HK-2 (cell line): ENCODE measurements at regions not wholly inside any gene's neighbourhood (a gene's known extent, or its start where the extent isn't known, plus 50 kb on each side); places are given as distances from the start of the nearest gene placed in this dataset.
"Not testable (repeated sequence)": the region's sequence is repeated elsewhere in the genome, so short reads cannot be mapped to it uniquely, and the experiment has no call there.

Experiments used
- DNase-seq: peaks from one replicate; pipeline ENCODE4 v3.0.0-alpha.2; 2018; ENCODE audit not compliant: unreplicated experiment

DNA sequence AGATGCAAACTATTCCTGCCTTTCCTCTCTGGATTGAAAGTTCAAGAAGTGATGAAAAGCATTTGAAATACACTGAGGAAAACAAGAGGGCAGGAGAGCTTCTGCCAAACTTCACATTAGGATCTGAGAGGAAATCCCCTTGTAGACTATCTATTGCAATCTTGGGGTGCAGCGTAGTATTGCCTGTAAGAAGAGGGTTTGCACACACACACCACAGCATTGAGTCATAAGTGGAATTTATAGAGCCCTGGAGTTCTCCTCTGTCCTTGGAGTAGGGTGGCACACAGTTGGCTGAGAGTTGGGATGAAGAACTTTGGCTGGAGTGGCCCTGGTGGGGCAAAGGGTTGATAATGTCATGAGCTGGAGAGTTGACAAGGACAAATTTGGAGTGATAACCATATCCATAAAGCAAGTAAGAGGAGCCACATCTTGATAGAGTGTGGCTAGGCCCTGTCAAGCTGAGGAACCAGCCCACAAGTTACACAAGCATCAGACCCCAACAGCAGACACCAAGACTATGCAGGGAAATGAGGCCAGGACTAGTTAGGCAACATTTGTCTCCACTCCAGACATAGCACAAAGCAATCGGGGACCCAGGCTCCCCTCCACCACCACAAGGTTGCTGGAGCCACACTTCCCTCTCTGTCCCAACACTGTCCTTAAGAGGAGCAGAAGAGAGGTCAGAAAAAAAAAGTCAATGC lies 520.9 kb downstream of the KLF5 start:
- no peak for DNase-seq

DNA sequence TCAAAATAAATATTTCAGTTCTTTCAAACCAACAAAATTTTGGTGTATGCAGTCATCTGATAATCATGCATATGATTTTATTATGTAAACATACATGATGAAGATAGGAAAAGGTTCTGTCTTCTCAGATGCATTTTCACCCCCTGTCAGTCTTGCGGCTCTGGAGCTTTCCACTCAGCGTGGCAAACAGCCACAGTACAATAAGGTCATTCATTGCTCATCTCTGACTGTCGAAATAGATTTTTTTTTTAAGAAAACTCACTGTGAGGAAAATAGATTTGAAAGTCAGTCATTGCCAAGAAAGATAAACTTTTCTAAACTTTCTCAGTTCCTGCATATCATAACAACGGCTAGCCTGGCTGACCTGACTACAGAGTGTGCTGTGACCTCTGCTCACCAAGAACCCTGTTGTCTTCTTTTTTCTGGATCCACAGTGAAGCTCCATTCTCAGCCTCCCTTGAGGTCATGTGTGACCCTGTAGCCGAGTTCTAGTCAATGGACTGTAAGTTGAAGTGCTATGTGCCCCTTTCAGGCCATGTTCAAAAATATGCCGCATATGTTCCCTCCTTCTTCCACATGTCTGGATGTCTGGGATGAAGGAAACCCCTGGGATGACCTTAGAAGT lies 519.6 kb downstream of the KLF5 start:
- no peak for DNase-seq

DNA sequence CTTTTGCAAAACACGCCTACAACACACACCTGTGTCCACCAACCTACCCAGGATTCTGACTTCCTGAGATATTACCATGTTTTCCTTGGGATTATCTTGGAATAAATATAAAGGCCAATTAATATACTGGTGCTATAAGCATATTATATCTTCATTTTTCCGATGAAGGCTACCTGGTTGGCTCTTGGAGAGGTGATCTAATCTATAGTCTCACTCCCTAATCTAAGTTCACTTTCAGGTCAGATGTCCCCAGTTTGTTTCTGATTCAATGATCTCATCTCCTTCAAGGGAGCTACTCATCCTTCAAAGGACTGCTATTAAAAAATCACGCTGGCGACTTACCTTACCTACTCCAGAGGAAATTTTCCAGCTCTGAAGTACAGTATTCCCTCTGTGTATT lies 517.5 kb downstream of the KLF5 start:
- DNase-seq, result no peak

DNA sequence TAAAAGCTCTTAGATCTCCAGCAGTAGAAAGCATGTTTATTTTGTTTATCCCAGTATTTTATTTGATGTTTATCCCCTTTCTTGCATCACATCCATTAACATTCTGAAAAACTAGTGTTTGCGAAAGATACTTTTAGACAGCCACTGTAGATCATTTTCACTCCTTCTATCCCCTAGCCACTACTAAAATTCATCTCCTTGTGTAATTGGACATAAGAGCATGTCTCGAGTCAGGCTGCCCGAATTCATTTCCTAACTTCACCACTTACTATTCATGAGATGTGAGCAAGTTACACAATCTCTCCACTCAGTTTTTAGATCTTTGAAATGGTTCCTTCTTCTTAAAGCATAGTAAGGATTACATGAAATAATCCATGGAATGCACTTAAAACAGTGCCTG lies 514.0 kb downstream of the KLF5 start:
- no peak for DNase-seq

DNA sequence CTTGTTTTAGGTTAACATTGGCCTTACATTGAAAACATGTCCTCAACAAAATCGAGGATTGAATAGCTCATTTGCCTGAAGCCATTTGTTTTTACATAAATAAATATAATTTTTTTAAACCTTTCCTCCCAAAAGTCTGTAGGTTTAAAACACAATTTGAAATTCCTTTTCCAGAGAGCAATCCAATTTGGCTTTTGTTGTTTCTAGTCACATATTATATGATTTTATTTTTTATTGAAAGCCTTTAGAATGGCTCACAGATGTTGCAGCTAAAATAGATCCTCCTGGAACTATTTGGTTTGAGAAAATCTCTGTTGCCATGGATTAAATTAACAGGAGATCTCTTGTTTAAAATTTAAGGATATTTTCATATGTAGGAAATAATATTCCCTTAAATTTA lies 512.6 kb downstream of the KLF5 start:
- DNase-seq, result no peak

DNA sequence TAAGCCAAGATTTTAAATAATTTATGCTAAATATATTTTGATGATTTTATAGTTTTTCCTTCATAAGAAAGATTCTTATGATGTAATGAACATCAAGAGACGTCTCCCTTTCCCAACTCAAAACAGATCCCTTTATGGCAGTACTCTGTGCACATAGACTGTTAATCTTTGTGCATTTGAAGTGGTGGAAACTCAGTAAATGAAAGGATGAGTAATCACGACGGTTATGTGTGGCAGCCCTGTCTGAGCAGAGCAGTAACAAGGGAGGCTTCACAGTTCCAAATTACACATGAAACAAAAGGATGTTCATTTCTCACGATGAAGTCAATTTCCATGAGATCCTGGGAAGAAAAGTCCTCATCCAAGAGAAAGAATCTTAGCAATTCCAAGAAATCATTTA lies 498.1 kb downstream of the KLF5 start:
- DNase-seq, result no peak

DNA sequence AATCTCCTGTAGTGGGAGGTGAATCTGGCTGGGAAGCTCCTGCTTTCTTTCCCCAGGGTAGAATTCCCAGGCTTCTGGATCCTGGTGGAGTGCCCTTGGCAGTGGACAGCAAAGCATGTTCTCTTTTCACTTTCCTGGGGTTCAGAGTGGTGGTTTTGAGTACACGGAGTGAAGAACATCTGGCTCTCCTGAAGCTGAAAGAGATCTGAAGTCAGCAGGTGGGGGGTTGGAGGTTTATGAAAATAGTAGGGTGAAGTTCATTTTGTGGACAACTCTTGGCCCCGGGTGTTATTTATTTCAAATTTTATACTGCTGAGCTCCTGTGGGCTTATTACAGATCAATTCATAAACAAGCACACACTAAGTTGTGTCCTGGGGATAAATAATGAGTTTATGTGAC lies 497.3 kb downstream of the KLF5 start:
- DNase-seq, result no peak

DNA sequence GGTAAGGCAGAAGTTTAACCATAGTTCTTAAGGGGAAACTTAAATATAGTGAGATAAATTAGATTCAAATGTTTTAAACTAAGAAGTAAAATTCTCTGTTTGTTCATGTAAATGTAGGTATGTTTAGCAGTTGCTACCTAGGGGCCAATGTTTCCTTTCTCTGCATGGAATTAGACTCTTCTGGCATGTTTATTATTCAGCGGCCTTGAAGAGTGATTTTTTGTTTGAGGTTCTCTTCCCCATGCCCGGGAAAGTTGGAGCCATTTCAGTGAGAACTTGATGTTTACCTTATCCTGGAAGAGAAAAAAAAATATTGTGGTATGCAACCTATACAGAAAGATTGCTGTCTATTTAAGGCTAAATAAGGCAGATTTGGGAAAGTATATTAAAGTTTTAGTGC lies 492.9 kb downstream of the KLF5 start:
- DNase-seq, result no peak

DNA sequence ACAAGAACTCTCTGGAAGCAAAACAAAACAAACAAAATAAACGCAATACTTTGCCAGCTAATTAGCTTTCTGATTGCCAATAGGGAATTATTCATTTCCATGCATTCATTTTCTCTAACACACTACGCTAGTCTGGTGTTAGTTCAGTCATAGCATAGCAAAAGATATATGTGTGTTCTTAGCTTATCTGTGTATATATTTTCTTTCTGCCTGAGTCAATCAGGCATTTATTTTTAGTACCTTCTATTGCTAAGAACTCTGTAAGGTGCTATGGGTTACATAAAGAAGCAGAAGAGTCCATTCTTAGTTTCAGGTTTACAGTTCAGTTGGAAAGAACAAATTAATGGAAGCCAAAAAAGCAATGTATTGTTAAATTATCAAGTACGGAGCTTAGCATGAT lies 490.9 kb downstream of the KLF5 start:
- no peak for DNase-seq

DNA sequence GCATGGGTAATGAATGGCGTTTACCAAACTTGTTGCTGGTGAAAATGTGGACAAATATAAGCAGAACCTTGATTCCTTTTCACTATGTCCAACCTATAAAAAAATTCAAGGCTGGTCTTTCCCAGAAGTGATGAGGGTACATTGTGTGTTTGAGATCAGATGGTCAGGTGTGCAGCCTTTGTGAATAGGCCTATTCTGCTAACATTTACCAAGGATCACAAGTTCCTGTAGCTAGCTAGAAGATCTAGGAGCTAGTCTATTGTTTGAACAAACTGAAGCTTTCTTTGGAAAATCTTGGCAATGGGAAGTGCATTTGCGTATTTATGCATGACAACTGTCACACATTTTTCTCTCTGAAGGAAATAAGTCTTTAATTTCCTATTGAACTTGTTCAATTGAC lies 489.6 kb downstream of the KLF5 start:
- DNase-seq, result no peak

DNA sequence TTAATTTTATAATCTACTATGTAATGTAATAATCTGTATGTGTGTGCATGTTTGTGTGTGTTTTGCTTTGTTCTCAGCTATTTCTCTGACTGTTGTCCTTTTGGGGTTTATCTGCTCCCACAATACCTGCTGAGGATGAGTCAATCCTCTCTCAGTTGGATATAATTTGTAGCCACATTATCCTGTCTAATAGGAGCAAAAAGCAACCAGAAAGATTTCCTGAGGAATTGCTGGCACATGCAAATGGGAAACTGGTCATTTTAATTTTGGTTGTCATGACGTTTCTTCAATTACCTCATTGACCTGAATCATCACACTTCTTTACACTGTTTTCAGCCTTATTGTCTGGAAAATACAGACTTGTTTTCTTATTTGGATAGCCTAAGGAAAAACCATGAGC lies 488.4 kb downstream of the KLF5 start:
- no peak for DNase-seq

DNA sequence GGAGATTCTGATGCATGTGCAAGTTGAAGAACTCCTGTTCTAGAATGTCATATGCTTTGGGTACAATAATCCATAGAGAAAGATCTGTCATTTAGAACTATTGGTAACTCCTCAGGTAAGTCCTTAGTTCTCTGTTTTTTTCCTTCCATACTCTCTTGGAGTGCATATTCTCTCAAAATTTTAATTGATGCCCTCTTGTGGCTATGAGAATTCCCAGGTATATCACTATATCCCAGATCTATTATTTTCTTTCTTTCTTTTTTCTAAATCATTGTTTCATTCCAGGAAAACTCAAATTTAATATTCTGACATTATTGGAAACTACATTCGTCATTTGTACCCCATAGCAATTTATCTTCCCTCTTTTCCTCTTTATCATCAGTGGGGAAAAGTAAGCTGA lies 485.4 kb downstream of the KLF5 start:
- no peak for DNase-seq

DNA sequence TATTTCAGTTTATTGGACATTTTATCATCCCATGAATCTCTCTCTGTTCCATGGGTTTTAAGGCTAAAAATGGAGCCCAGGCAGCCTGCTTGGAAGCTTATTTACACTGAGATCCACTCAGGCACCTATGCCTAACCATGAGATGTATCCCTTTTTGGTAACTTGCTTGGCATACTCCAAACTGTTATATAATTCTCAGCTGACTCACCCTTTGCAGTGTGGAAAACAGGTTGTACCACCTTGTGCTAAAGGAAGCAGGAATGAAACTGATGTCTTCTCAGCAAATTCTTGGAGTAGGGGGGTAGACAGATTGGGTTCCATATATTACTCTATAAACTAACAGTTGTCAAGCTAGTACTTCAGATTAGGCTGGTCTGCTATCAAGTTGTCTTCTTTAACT lies 483.6 kb downstream of the KLF5 start:
- DNase-seq, result no peak

DNA sequence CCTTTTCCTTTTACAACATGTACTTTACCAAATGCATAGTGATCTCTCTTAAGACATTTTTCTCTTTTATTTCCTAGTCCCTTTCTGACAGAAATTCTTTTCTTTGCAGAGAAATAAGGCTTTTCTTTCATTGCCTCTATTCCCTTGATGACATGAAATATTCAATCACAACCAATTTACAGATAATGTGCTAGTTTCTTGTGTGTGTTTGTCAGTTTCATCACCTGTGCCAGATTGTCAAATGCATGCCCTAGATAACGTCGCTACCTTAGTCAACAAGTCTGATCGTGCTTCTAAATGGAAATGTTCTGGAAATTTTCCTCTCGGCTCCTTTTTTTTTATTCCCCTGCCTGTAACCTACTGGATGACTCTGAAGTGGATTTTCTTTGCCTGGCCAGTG lies 478.1 kb downstream of the KLF5 start:
- DNase-seq, result no peak

DNA sequence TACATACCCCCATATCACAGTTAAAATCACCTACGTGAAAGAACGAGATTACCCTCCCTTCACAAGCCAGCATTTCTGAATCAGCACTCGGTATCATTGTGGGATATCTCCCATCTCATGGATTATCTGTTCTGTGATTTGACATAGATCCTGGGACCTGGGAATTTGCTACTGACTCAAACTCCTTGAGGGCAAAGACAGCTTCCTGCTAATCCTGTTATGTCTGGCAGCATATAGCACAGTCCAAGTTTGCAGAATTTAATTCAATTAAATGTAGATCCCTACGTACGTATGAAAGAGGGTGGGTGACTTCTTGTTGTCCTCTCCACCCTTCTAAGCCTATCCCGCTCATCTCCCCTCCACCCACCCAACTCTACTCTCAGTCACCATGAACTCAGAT lies 476.5 kb downstream of the KLF5 start:
- no peak for DNase-seq

DNA sequence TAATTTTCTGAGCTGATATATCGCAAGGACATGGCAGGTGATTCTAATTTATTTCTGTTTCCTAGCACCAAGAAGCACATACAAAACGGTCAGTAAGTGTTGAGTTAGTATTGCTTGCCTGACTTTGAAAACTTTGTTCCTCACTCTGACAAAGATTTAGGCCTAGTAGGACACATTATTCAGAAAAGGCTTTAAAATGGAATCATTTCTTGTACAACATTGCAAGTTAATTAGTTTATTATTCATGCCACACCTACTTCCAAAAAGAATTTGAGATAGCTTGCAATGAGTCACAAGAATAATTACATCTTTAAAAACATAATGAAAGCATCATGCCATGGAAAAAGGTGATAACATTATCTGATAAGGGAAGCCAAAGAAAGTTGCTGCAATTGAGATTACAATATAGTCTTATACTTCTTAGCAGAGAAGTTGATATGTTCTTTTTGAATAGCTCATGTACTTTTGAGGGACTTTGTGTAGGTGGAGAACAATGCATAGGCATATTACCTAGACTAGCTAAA lies 474.2 kb downstream of the KLF5 start:
- no peak for DNase-seq

DNA sequence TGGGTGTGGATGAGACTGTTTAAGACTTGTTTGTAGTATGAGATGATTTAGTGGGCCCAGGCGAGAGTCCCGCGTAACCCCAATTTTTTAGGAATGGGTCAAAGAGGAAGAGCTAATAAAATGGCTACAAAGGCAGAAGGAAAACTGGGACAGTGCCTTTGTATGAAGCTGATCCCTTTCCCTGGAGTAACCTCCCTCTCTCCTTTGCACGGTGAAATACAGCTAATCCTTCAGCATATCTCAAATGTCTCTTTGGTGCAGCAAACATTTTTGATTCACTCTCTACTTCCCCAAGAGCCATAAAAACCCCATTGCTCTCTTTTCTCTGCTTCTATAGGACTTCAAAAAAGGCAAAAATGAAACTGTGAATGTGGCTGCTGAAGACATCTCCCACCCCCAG lies 473.8 kb downstream of the KLF5 start:
- DNase-seq, result no peak

DNA sequence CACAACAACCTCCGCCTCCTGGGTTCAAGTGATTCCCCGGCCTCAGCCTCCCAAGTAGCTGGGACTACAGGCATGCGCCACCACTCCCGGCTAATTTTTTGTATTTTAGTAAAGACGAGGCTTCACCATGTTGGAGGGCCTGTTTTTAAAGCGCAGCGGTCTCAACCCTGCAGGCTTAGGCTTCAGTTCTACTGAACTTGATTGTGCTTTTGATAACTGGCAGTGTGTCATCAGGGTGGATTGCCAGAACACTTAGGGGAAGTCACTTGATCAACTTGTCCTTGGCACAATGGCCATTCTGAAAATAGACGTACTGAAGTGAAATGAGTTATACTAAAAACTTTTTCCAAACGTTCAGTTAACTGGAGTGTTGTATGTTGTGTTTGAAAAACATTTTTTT lies 472.2 kb downstream of the KLF5 start:
- DNase-seq, result no peak

DNA sequence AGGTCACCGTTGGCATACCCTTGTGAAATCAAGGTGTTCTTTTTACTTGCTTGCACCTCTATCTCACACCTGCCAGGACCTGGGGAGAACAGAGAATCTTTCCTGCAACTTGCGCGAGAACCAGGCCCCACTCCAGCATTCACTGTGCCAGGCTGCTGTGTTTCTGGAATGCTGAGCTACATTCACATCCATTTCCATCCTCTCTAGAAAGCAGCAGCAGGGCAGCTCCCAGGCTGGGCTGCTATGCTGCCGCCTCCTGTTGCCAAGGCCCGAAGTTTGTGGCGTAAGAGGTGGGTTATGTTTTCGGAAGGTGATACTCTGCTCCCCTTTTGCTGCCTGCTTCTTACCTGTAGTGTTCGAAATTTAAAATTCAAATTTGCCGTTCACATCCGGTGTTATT lies 464.1 kb downstream of the KLF5 start:
- no peak for DNase-seq

DNA sequence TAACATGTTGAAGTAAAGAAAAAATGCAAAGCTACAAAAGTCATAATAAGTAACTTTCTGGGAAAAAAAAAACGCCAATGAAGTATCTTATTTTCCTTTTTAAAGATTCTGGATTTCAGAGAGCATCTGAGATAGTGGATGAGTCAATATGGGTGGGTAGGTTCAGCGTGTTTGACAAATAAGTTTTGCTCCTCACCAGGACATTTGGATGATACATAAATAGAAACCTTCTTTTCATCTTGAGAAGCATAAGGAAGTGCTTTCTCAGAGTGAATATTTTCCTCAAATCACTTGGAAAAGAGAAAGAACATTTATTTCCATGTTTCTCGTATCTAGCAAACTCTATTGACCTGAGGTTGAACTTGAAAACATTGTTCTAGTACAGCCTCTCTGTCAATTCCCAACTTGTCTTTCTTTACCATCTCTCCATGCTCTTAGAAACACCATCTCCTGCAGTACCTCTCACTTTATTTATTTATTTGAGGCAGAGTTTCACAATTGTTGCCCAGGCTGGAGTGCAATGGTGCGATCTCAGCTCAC lies 463.2 kb downstream of the KLF5 start:
- no peak for DNase-seq

DNA sequence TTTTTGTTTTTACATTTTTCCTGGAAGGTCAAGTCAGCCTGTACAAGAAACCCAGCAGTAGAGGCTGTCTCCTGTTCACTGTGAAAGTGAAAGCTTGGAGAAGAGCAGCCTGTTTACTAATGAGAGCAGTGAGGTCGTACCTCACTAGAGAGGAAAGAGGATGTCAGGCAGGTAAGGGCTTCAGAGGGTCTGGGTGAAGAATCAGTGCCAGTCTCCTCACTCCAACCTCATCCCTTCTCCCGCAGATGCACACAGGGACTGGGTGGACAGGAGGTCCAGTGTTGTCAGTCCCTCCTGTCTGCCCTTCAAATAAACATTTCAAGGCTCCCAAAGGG lies 462.5 kb downstream of the KLF5 start:
- DNase-seq, result no peak

DNA sequence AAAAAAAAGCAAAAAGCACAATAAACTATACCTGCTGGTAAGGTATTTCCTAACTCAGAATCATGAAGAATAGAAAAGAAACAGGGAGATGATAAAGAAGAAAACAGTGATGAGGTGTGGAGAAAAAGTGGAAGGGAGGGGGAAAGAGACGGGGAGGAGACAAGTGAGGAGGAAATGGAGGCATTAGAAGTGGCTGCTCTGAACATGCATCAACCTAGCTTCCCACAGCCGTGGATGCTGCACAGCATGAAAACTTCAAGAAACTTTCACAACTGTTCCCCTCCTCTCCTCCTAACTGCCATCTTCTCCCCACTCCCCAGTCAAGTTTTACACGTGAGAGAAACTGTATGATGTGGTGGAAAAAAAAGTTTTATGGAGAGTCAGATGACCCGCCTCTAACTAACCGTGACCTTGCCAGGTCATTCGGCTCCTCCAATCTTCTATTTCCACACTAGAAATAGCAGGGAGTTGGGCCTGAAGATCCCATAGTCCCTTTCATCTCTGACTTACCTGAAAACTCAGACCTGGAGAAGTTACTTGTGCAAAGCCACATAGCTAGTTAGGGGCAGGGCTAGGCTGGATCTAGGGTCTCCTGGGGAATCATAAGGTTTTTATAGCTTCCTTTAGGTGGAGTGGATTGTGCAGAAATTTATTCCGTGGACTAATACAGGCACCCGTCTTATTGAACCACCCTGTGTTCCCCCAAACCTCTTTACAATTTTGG lies 461.9 kb downstream of the KLF5 start:
- no peak for DNase-seq

DNA sequence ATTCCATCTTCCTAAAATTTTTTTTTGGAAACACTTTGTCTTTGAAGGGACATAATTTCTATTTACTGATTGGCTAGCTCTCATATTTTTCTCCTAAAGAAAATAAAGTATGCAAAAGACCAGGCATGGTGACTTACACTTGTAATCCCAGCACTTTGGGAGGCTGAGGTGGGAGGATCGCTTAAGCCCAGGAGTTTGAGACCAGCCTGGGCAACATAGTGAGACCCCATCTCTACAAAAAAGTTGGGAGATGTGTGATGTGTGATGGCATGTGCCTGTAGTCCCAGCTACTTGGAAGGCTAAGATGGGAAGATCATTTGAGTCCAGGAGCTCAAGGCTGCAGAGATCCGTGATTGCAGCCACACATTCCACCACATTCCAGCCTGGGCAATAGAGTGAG lies 461.3 kb downstream of the KLF5 start:
- not testable (repeated sequence) for DNase-seq
